ENCODE measurements at regions not wholly inside any gene's neighbourhood (a gene's known extent, or its start where the extent isn't known, plus 50 kb on each side); places are given as distances from the start of the nearest gene placed in this dataset.

- TF ChIP-seq CTCF (IDR thresholded peaks at IDR 0.05) = no peak
- TF ChIP-seq POLR2A (IDR thresholded peaks at IDR 0.05) = no peak
These were observed 1341.2 kb upstream of the CDH6 start for GRCh38 chr5:29852329-29852728.

Data from body of pancreas (tissue), 4 donors.